IPS-15b (cell line): ENCODE measurements at regions not wholly inside any gene's neighbourhood (a gene's known extent, or its start where the extent isn't known, plus 50 kb on each side); places are given as distances from the start of the nearest gene placed in this dataset.
"Not testable (repeated sequence)": the region's sequence is repeated elsewhere in the genome, so short reads cannot be mapped to it uniquely, and the experiment has no call there.

Experiments
- H3K27me3 ChIP-seq: one replicate; pipeline ENCODE4 v1.6.1; 2013; ENCODE audit warnings: low read length; ENCODE audit not compliant: control insufficient read depth, insufficient read depth
- H3K36me3 ChIP-seq: one replicate; pipeline ENCODE4 v1.6.1; 2013; ENCODE audit warnings: low read length; ENCODE audit not compliant: control insufficient read depth, insufficient read depth
- H3K4me1 ChIP-seq: one replicate; pipeline ENCODE4 v1.6.1; 2013; ENCODE audit warnings: mild to moderate bottlenecking, low read length; ENCODE audit not compliant: control insufficient read depth, insufficient read depth
- H3K4me3 ChIP-seq: one replicate; pipeline ENCODE4 v1.5.1; 2013; ENCODE audit warnings: low read depth, low read length
- H3K9ac ChIP-seq: one replicate; pipeline ENCODE4 v1.6.1; 2013; ENCODE audit warnings: low read depth, mild to moderate bottlenecking, low read length
- H3K9me3 ChIP-seq: one replicate; pipeline ENCODE4 v1.6.1; 2013; ENCODE audit warnings: mild to moderate bottlenecking, low read length; ENCODE audit not compliant: control insufficient read depth, insufficient read depth

- Histone ChIP-seq H3K36me3 (no peaks in the 10 kb centered on the region), H3K9ac (no peak overlapping the region), H3K9me3 (no peaks in the 10 kb centered on the region), H3K27me3 (no peaks in the 10 kb centered on the region), H3K4me3 (no peak overlapping the region), H3K4me1 (no peaks in the 10 kb centered on the region)
These were observed 67.6 kb upstream of the TSPAN2 start for GRCh38 chr1:115156826-115157468.

GRCh38 chr1:115153966-115154557 is 64.8 kb upstream of the TSPAN2 start:
- H3K4me1 ChIP-seq = no peaks in the 10 kb centered on the region
- H3K9ac ChIP-seq = no peak overlapping the region
- no peak overlapping the region for H3K4me3 ChIP-seq
- no peaks in the 10 kb centered on the region for H3K27me3 ChIP-seq
- no peaks in the 10 kb centered on the region for H3K36me3 ChIP-seq
- H3K9me3 ChIP-seq = no peaks in the 10 kb centered on the region

GRCh38 chr1:115147928-115148327 is 58.6 kb upstream of the TSPAN2 start:
- H3K9ac ChIP-seq, H3K4me1 ChIP-seq, H3K27me3 ChIP-seq, H3K9me3 ChIP-seq, H3K36me3 ChIP-seq: not testable (repeated sequence)
- H3K4me3 ChIP-seq = peak overlapping the region; percentile 56

GRCh38 chr1:115145226-115145625 is 55.9 kb upstream of the TSPAN2 start:
- Histone ChIP-seq H3K27me3 (no peaks in the 10 kb centered on the region), H3K9me3 (no peaks in the 10 kb centered on the region), H3K4me1 (no peaks in the 10 kb centered on the region), H3K36me3 (no peaks in the 10 kb centered on the region), H3K9ac (no peak overlapping the region), H3K4me3 (no peak overlapping the region)

- Histone ChIP-seq H3K9ac (no peak overlapping the region), H3K9me3 (no peaks in the 10 kb centered on the region), H3K36me3 (no peaks in the 10 kb centered on the region), H3K27me3 (no peaks in the 10 kb centered on the region), H3K4me1 (no peaks in the 10 kb centered on the region), H3K4me3 (no peak overlapping the region)
These were observed 54.9 kb upstream of the TSPAN2 start for GRCh38 chr1:115144176-115144575.

GRCh38 chr1:115142616-115143015 is 53.3 kb upstream of the TSPAN2 start:
- Histone ChIP-seq H3K27me3 (no peaks in the 10 kb centered on the region), H3K9me3 (no peaks in the 10 kb centered on the region), H3K4me1 (no peaks in the 10 kb centered on the region), H3K4me3 (no peak overlapping the region), H3K9ac (no peak overlapping the region), H3K36me3 (no peaks in the 10 kb centered on the region)

GRCh38 chr1:115141145-115141454 is 51.8 kb upstream of the TSPAN2 start:
- H3K9me3 ChIP-seq = no peaks in the 10 kb centered on the region
- no peaks in the 10 kb centered on the region for H3K36me3 ChIP-seq
- H3K4me3 ChIP-seq = no peak overlapping the region
- no peak overlapping the region for H3K9ac ChIP-seq
- no peaks in the 10 kb centered on the region for H3K27me3 ChIP-seq
- H3K4me1 ChIP-seq = no peaks in the 10 kb centered on the region

- no peak overlapping the region for H3K9ac ChIP-seq
- no peaks in the 10 kb centered on the region for H3K4me1 ChIP-seq
- no peak overlapping the region for H3K4me3 ChIP-seq
- H3K27me3 ChIP-seq = no peaks in the 10 kb centered on the region
- no peaks in the 10 kb centered on the region for H3K9me3 ChIP-seq
- H3K36me3 ChIP-seq = no peaks in the 10 kb centered on the region
These were observed 51.3 kb upstream of the TSPAN2 start for GRCh38 chr1:115140442-115141144.

- no peaks in the 10 kb centered on the region for H3K36me3 ChIP-seq
- H3K4me3 ChIP-seq = no peak overlapping the region
- H3K4me1 ChIP-seq = no peaks in the 10 kb centered on the region
- H3K27me3 ChIP-seq = no peaks in the 10 kb centered on the region
- H3K9ac ChIP-seq = no peak overlapping the region
- H3K9me3 ChIP-seq = no peaks in the 10 kb centered on the region
These were observed 50.1 kb upstream of the TSPAN2 start for GRCh38 chr1:115139381-115139780.
